Fibroblast of lung (primary cell): ENCODE measurements at regions not wholly inside any gene's neighbourhood (a gene's known extent, or its start where the extent isn't known, plus 50 kb on each side); places are given as distances from the start of the nearest gene placed in this dataset.
"Not testable (repeated sequence)": the region's sequence is repeated elsewhere in the genome, so short reads cannot be mapped to it uniquely, and the experiment has no call there.

Experiments
- DNase-seq, 2 donors: peaks; one replicate each; pipeline versions ENCODE4 v3.0.0 to v3.0.0-alpha.2; 2010; ENCODE audit warnings: low read depth in 2 of 2
- H2AFZ ChIP-seq: 2 replicates; pipeline ENCODE4 v1.5.1; 2012; ENCODE audit warnings: low read length, control low read depth, inconsistent platforms
- H3K27ac ChIP-seq: 2 replicates; pipeline ENCODE4 v1.5.1; 2011; ENCODE audit warnings: low read length, control low read depth; ENCODE audit not compliant: insufficient read depth
- H3K27me3 ChIP-seq: 2 replicates; pipeline ENCODE4 v1.5.1; 2011; ENCODE audit warnings: mild to moderate bottlenecking, low read length; ENCODE audit not compliant: control insufficient read depth, insufficient read depth
- H3K36me3 ChIP-seq: 2 replicates; pipeline ENCODE4 v1.5.1; 2011; ENCODE audit warnings: low read length; ENCODE audit not compliant: control insufficient read depth, insufficient read depth
- H3K4me1 ChIP-seq: 2 replicates; pipeline ENCODE4 v1.5.1; 2011; ENCODE audit warnings: low read length; ENCODE audit not compliant: control insufficient read depth, insufficient read depth; ENCODE audit errors: extremely low read depth
- H3K4me2 ChIP-seq: 2 replicates; pipeline ENCODE4 v1.5.1; 2011; ENCODE audit warnings: low read length, control low read depth; ENCODE audit not compliant: insufficient read depth; ENCODE audit errors: extremely low read depth
- H3K4me3 ChIP-seq, 4 experiments: fragments of 200-600 bp in 1 of 4; sonication (generic) in 1 of 4; replicated peaks in 1 of 4; 2 replicates each; pipeline ENCODE4 v1.5.1; 2011 to 2016; ENCODE audit warnings: low read length in 4 of 4, low read depth in 3 of 4, mild to moderate bottlenecking in 3 of 4, control low read depth in 2 of 4, inconsistent platforms in 1 of 4, mixed read lengths in 1 of 4; ENCODE audit not compliant: insufficient read depth in 1 of 4; ENCODE audit errors: control extremely low read depth in 1 of 4
- H3K79me2 ChIP-seq: 2 replicates; pipeline ENCODE4 v1.5.1; 2012; ENCODE audit warnings: mild to moderate bottlenecking, low read length, inconsistent platforms; ENCODE audit not compliant: control insufficient read depth, insufficient read depth
- H3K9ac ChIP-seq: 2 replicates; pipeline ENCODE4 v1.5.1; 2011; ENCODE audit warnings: mild to moderate bottlenecking, low read length, control low read depth; ENCODE audit not compliant: insufficient read depth
- H3K9me3 ChIP-seq: 2 replicates; pipeline ENCODE4 v1.5.1; 2012; ENCODE audit warnings: low read depth, low read length; ENCODE audit not compliant: control insufficient read depth, insufficient read depth
- H4K20me1 ChIP-seq: 2 replicates; pipeline ENCODE4 v1.5.1; 2011; ENCODE audit warnings: low read length; ENCODE audit not compliant: control insufficient read depth, insufficient read depth; ENCODE audit errors: extremely low read depth
- CTCF ChIP-seq, 2 donors: IDR thresholded peaks in 1 of 2; conservative IDR thresholded peaks in 1 of 2; 1 replicate in 1 of 2; 2 replicates in 1 of 2; pipeline ENCODE4 v1.5.1; 2011 to 2012; ENCODE audit warnings: low read length in 2 of 2, control low read depth in 1 of 2, inconsistent platforms in 1 of 2, low read depth in 1 of 2, mild to moderate bottlenecking in 1 of 2
- EZH2 ChIP-seq: IDR thresholded peaks from 2 replicates; pipeline ENCODE4 v1.5.1; 2012; ENCODE audit warnings: low read length, control low read depth, mild to moderate bottlenecking; ENCODE audit errors: missing control alignments

GRCh38 chr14:86766469-86766868 is 1226.5 kb downstream of the GALC start:
- Histone ChIP-seq H3K27ac (no peak overlapping the region), H2AFZ (no peak overlapping the region), H3K9ac (no peak overlapping the region), H4K20me1 (no peaks in the 10 kb centered on the region), H3K36me3 (no peaks in the 10 kb centered on the region), H3K4me2 (no peak overlapping the region), H3K4me1 (no peaks in the 10 kb centered on the region), H3K27me3 (no peaks in the 10 kb centered on the region), H3K79me2 (no peaks in the 10 kb centered on the region), H3K9me3 (no peaks in the 10 kb centered on the region), H3K4me3 (no peak overlapping the region)
- DNase-seq, result peak in 1 of 2 donors; percentile 11
- TF ChIP-seq EZH2 (no peak), CTCF (conservative IDR thresholded peaks at IDR 0.05 in 1 of 2, IDR thresholded peaks at IDR 0.05 in 1 of 2; ENCODE audit: low read depth in 1 of 2, low read length in 2 of 2) (no peak)

- H3K79me2 ChIP-seq, result no peaks in the 10 kb centered on the region
- no peaks in the 10 kb centered on the region for H3K36me3 ChIP-seq
- H3K27me3 ChIP-seq, result no peaks in the 10 kb centered on the region
- no peak overlapping the region for H3K27ac ChIP-seq
- H3K9ac ChIP-seq, result no peak overlapping the region
- no peaks in the 10 kb centered on the region for H4K20me1 ChIP-seq
- no peak for DNase-seq
- no peaks in the 10 kb centered on the region for H3K4me1 ChIP-seq
- H3K4me3 ChIP-seq, result no peak overlapping the region
- no peak for TF ChIP-seq EZH2
- TF ChIP-seq CTCF (conservative IDR thresholded peaks at IDR 0.05 in 1 of 2, IDR thresholded peaks at IDR 0.05 in 1 of 2; ENCODE audit: low read depth in 1 of 2, low read length in 2 of 2), result no peak
- H2AFZ ChIP-seq, result no peak overlapping the region
- no peaks in the 10 kb centered on the region for H3K9me3 ChIP-seq
- H3K4me2 ChIP-seq, result no peak overlapping the region
Observed at GRCh38 chr14:86761611-86762010, 1231.4 kb downstream of the GALC start.

DNA sequence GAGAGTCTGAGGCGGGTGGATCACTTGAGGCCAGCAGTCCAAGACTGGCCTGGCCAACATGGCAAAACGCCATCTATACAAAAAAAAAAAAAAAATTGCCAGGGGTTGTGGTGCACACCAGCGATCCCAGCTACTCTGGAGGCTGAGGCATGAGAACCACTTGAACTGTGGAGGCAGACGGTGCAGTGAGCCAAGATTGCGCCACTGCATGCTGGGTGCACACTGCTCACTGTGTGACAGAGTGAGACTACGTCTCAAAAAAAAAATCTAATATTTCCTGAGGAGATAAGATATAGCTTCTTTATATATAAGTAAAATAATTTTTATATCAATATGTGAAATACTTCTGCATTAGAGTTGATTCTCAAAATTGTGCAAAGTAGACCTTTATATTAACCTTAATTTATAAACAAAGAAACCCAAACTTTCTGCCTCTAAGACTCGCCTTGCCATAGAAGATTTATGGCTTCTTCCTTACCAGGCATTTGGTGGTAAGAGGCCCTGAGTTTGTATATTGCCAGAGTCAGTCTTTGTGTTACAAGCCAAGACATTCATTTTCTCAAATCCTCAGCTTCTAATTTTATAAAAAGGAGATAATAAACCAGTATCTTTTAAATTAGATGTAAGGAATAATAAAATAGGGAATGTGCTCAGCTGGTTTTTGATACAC is 1226.7 kb downstream of the FLRT2 start:
- Histone ChIP-seq H3K4me3 (no peak overlapping the region), H3K79me2 (no peaks in the 10 kb centered on the region), H4K20me1 (no peaks in the 10 kb centered on the region), H3K36me3 (no peaks in the 10 kb centered on the region), H3K4me2 (no peak overlapping the region), H3K9me3 (no peaks in the 10 kb centered on the region), H3K27ac (no peak overlapping the region), H3K4me1 (no peaks in the 10 kb centered on the region), H2AFZ (no peak overlapping the region), H3K27me3 (no peaks in the 10 kb centered on the region), H3K9ac (no peak overlapping the region)
- TF ChIP-seq EZH2 (no peak), CTCF (conservative IDR thresholded peaks at IDR 0.05 in 1 of 2, IDR thresholded peaks at IDR 0.05 in 1 of 2; ENCODE audit: low read depth in 1 of 2, low read length in 2 of 2) (no peak)
- DNase-seq, result no peak

DNA sequence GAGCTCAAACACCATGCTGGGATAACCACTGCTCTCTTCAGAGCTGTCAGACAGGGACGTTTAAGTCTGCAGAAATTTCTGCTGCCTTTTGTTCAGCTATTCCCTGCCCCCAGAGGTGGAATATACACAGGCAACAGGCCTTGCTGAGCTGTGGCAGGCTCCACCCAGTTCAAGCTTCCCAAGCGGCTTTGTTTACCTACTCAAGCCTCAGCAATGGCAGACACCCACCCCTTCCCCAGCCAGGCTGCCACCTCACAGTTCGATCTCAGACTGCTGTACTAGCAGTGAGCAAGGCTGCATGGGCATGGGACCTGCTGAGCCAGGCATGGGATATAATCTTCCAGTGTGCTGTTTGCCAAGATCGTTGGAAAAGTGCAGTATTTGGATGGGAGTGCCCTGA is 1220.5 kb downstream of the FLRT2 start:
- not testable (repeated sequence) for H3K27me3 ChIP-seq, H2AFZ ChIP-seq, H3K4me3 ChIP-seq

More for the DNA sequence above, 1220.5 kb downstream of the FLRT2 start:
- H3K36me3 ChIP-seq, H3K27ac ChIP-seq, H3K4me1 ChIP-seq, H3K4me2 ChIP-seq, DNase-seq, H3K79me2 ChIP-seq, H3K9me3 ChIP-seq, H4K20me1 ChIP-seq, H3K9ac ChIP-seq: not testable (repeated sequence)
